Activated T-helper 17 cell treated with anti-CD3 and anti-CD28 coated beads, Interleukin-2, amount 50 U/mL, for 72 hours (primary cell): ENCODE measurements at regions not wholly inside any gene's neighbourhood (a gene's known extent, or its start where the extent isn't known, plus 50 kb on each side); places are given as distances from the start of the nearest gene placed in this dataset.

ENCODE experiments used
- ATAC-seq: fragments of 150-1000 bp; cut with Tn5 transposase; replicated peaks from 2 replicates; pipeline ENCODE4 v1.10.0; 2021; ENCODE audit warnings: mild to moderate bottlenecking, moderate library complexity
- H3K27ac Mint-ChIP-seq: one replicate; pipeline ENCODE4 v1.8.0; 2022; ENCODE audit warnings: mixed read lengths
- H3K27me3 Mint-ChIP-seq: one replicate; pipeline ENCODE4 v1.8.0; 2022; ENCODE audit warnings: mixed read lengths
- H3K36me3 Mint-ChIP-seq: one replicate; pipeline ENCODE4 v1.8.0; 2022; ENCODE audit warnings: low read depth, mild to moderate bottlenecking, mixed read lengths
- H3K4me1 Mint-ChIP-seq: one replicate; pipeline ENCODE4 v1.8.0; 2022; ENCODE audit warnings: mixed read lengths
- H3K4me3 Mint-ChIP-seq: one replicate; pipeline ENCODE4 v1.8.0; 2022; ENCODE audit warnings: mild to moderate bottlenecking, mixed read lengths
- H3K9me3 Mint-ChIP-seq: one replicate; pipeline ENCODE4 v1.8.0; 2022; ENCODE audit warnings: mixed read lengths

DNA sequence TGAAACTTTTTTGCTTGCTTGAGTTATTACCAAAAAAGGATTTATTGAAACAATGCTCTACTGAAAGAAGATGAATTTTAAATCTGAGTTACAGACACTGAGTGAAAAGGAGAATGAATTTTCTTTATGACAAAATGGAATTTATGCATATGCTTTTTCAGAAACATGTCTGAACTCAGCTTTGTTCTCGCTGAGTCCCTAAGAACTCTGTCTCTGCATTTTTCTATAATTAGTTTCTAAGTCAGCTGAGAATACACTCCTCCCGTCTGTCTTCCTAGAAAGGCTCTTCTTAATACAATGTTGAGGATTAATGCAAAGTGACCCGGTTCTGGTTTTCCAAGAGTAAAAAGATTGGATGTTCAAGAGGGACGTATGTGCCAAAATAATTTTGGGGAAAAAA lies 463.5 kb downstream of the NKX6-1 start:
- no peaks in the 10 kb centered on the region for H3K27me3 Mint-ChIP-seq
- H3K4me1 Mint-ChIP-seq: no peaks in the 10 kb centered on the region
- H3K4me3 Mint-ChIP-seq: no peak overlapping the region
- no peak overlapping the region for H3K27ac Mint-ChIP-seq
- no peak for ATAC-seq
- no peaks in the 10 kb centered on the region for H3K36me3 Mint-ChIP-seq
- no peaks in the 10 kb centered on the region for H3K9me3 Mint-ChIP-seq

GRCh38 chr4:84032372-84032771 lies 466.7 kb downstream of the NKX6-1 start:
- ATAC-seq: no peak
- no peak overlapping the region for H3K4me3 Mint-ChIP-seq

DNA sequence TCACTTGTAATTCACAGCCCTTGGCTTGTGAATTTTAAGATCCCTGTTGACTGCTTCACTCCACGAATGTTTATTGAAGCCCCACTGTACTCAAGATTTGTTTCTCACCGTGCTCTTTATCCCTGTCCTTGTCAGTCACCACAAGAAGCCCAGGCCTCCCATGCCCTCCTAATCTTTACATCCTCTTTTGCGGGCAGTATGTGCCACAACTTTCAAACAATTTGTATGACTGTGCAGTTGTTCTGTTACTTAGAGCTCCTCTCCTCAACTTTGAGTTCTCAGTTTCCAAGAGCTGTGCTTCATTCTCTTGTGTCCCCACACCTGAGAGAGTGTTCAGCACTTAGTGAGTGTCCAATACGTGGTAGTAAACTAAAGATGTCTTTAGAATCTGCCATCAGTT lies 467.7 kb downstream of the NKX6-1 start:
- Mint-ChIP-seq H3K36me3 (no peaks in the 10 kb centered on the region), H3K4me3 (no peak overlapping the region), H3K27ac (no peak overlapping the region), H3K4me1 (no peaks in the 10 kb centered on the region), H3K9me3 (no peaks in the 10 kb centered on the region), H3K27me3 (no peaks in the 10 kb centered on the region)
- ATAC-seq: no peak

More at GRCh38 chr4:84032372-84032771, 466.7 kb downstream of the NKX6-1 start:
- no peaks in the 10 kb centered on the region for H3K9me3 Mint-ChIP-seq
- H3K4me1 Mint-ChIP-seq: no peaks in the 10 kb centered on the region
- no peaks in the 10 kb centered on the region for H3K36me3 Mint-ChIP-seq
- no peaks in the 10 kb centered on the region for H3K27me3 Mint-ChIP-seq
- no peak overlapping the region for H3K27ac Mint-ChIP-seq

- no peak overlapping the region for H3K27ac Mint-ChIP-seq
- no peak for ATAC-seq
- no peak overlapping the region for H3K4me3 Mint-ChIP-seq
- no peaks in the 10 kb centered on the region for H3K27me3 Mint-ChIP-seq
- H3K4me1 Mint-ChIP-seq: no peaks in the 10 kb centered on the region
- no peaks in the 10 kb centered on the region for H3K36me3 Mint-ChIP-seq
- no peaks in the 10 kb centered on the region for H3K9me3 Mint-ChIP-seq
Measured at GRCh38 chr4:84028340-84028739, 470.8 kb downstream of the NKX6-1 start.

DNA sequence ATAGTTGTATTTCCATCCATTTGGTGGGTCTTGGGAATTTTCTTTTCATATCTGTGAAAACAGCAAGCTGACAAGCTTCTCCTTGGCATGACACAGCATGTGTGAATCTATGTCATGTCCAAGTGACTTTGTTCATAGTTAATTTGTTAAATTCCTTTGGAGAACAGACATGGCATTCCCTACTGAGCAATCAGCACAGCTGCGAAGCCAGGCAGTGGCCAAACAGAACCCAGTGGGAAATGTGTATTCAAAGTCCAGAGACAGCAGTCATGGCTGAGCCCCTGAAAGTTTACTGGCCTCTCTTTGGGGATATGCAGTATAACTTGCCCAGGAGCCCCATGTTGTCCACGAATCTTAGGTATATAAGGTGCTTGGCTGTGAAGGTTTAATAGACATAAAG lies 474.7 kb downstream of the NKX6-1 start:
- ATAC-seq: no peak
- no peak overlapping the region for H3K4me3 Mint-ChIP-seq
- H3K27ac Mint-ChIP-seq: no peak overlapping the region

GRCh38 chr4:84022564-84022963 lies 476.5 kb downstream of the NKX6-1 start:
- H3K9me3 Mint-ChIP-seq: peaks cover 3% of the 10 kb centered on the region
- no peaks in the 10 kb centered on the region for H3K36me3 Mint-ChIP-seq
- H3K27ac Mint-ChIP-seq: no peak overlapping the region
- H3K27me3 Mint-ChIP-seq: no peaks in the 10 kb centered on the region
- H3K4me1 Mint-ChIP-seq: no peaks in the 10 kb centered on the region
- no peak for ATAC-seq
- H3K4me3 Mint-ChIP-seq: no peak overlapping the region

More for the DNA sequence above, 474.7 kb downstream of the NKX6-1 start:
- Mint-ChIP-seq H3K4me1 (no peaks in the 10 kb centered on the region), H3K36me3 (no peaks in the 10 kb centered on the region), H3K27me3 (no peaks in the 10 kb centered on the region), H3K9me3 (no peaks in the 10 kb centered on the region)

DNA sequence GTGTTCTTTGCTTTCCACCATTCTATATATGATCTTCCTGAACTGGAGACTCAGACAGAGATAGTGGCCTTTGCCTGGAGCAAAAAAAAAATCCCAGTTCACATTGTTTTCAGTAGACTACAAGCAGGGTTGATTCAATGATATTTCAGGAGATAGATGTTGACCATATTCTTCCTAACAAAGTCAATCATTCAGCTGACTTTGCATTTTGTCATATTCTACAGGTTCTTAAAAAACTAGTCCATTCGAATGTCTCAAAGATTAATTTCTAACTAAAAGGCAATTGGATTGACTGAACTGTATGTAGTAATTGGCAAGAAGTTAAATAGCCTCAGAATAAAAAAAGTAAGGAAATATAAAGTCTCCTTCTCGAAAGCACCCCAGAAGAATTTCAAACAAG lies 479.5 kb downstream of the NKX6-1 start:
- H3K4me1 Mint-ChIP-seq: no peaks in the 10 kb centered on the region
- ATAC-seq: no peak
- H3K27me3 Mint-ChIP-seq: no peaks in the 10 kb centered on the region
- H3K4me3 Mint-ChIP-seq: no peak overlapping the region
- no peak overlapping the region for H3K27ac Mint-ChIP-seq
- H3K36me3 Mint-ChIP-seq: no peaks in the 10 kb centered on the region
- peaks cover 3% of the 10 kb centered on the region for H3K9me3 Mint-ChIP-seq

GRCh38 chr4:84003046-84003445 lies 467.1 kb downstream of the GPAT3 start:
- Mint-ChIP-seq H3K9me3 (no peaks in the 10 kb centered on the region), H3K4me1 (no peaks in the 10 kb centered on the region), H3K27me3 (no peaks in the 10 kb centered on the region), H3K4me3 (no peak overlapping the region), H3K27ac (no peak overlapping the region), H3K36me3 (no peaks in the 10 kb centered on the region)
- ATAC-seq: no peak

GRCh38 chr4:84001876-84002569 lies 466.1 kb downstream of the GPAT3 start:
- Mint-ChIP-seq H3K9me3 (no peaks in the 10 kb centered on the region), H3K36me3 (no peaks in the 10 kb centered on the region), H3K4me1 (no peaks in the 10 kb centered on the region), H3K27ac (no peak overlapping the region), H3K27me3 (peaks cover 4% of the 10 kb centered on the region), H3K4me3 (no peak overlapping the region)
- no peak for ATAC-seq

GRCh38 chr4:83996254-83996653 lies 460.3 kb downstream of the GPAT3 start:
- Mint-ChIP-seq H3K9me3 (no peaks in the 10 kb centered on the region), H3K27ac (no peak overlapping the region), H3K4me3 (no peak overlapping the region), H3K27me3 (peaks cover 4% of the 10 kb centered on the region), H3K36me3 (no peaks in the 10 kb centered on the region), H3K4me1 (no peaks in the 10 kb centered on the region)
- no peak for ATAC-seq

DNA sequence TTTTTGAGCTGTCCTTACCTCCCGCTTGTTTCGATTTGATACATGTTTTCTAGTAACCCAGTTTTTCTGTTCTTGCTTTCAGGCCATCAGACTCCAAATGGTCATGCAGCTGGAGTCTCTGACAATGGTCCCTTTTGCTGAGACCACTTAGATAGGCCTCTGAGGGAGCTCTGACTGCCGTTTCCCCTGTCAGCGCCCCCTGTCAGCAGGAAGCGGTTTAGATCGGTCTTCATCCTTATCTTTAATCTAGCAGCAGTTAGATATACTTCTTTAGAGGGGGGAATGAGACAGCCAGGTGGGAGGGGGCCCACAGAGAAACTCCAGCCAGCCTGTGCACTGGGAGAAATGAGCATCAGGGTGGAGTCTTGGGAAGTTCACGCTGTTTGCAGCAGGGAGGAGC lies 457.9 kb downstream of the GPAT3 start:
- no peak overlapping the region for H3K4me3 Mint-ChIP-seq
- H3K27me3 Mint-ChIP-seq: peaks cover 4% of the 10 kb centered on the region
- H3K27ac Mint-ChIP-seq: no peak overlapping the region
- no peaks in the 10 kb centered on the region for H3K9me3 Mint-ChIP-seq
- H3K36me3 Mint-ChIP-seq: no peaks in the 10 kb centered on the region
- no peaks in the 10 kb centered on the region for H3K4me1 Mint-ChIP-seq
- no peak for ATAC-seq

GRCh38 chr4:83989835-83990234 lies 453.9 kb downstream of the GPAT3 start:
- Mint-ChIP-seq H3K36me3 (no peaks in the 10 kb centered on the region), H3K27me3 (peaks cover 5% of the 10 kb centered on the region), H3K4me3 (no peak overlapping the region), H3K9me3 (peaks cover 5% of the 10 kb centered on the region), H3K27ac (no peak overlapping the region), H3K4me1 (no peaks in the 10 kb centered on the region)
- no peak for ATAC-seq

DNA sequence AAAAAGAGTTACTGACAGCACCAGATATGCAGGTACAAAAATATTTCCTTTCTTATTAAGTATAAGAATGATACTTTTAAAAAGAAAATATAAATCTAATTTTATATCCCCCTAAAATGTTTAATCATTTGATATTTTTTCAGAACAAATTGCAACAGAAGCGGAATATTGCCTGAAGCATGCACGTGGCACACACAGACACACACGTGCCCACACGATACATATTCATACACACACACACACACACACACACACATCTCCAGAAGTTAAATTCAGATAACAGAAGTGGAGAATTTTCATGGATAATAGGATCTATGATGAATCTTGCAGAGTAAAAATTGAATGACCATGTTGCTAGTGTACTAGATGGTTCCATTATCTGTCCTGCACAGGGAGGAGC lies 445.2 kb downstream of the GPAT3 start:
- no peak overlapping the region for H3K27ac Mint-ChIP-seq
- H3K36me3 Mint-ChIP-seq: no peaks in the 10 kb centered on the region
- no peak overlapping the region for H3K4me3 Mint-ChIP-seq
- peaks cover 4% of the 10 kb centered on the region for H3K27me3 Mint-ChIP-seq
- peaks cover 2% of the 10 kb centered on the region for H3K9me3 Mint-ChIP-seq
- ATAC-seq: no peak
- H3K4me1 Mint-ChIP-seq: no peaks in the 10 kb centered on the region

DNA sequence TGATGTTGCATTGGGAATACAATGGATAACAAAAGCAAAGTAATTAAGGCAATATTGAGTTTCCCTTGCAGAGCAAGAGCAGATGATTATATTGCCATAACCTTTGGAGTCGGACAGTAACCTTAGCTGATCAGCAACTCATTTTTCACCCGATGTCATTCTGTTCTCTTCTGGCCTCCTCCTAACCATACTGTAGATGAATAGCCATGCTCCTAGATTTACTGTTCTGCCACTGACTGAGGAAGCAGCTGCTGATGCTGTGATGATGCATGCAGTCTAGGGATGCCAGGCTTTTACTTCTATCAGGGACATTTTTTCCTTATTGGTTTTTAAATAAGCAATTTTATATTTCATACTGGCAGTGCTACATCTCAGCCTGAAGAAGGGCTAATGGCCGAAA lies 443.9 kb downstream of the GPAT3 start:
- no peak overlapping the region for H3K27ac Mint-ChIP-seq
- no peak for ATAC-seq
- no peaks in the 10 kb centered on the region for H3K9me3 Mint-ChIP-seq
- H3K36me3 Mint-ChIP-seq: no peaks in the 10 kb centered on the region
- no peaks in the 10 kb centered on the region for H3K4me1 Mint-ChIP-seq
- H3K4me3 Mint-ChIP-seq: no peak overlapping the region
- H3K27me3 Mint-ChIP-seq: no peaks in the 10 kb centered on the region

DNA sequence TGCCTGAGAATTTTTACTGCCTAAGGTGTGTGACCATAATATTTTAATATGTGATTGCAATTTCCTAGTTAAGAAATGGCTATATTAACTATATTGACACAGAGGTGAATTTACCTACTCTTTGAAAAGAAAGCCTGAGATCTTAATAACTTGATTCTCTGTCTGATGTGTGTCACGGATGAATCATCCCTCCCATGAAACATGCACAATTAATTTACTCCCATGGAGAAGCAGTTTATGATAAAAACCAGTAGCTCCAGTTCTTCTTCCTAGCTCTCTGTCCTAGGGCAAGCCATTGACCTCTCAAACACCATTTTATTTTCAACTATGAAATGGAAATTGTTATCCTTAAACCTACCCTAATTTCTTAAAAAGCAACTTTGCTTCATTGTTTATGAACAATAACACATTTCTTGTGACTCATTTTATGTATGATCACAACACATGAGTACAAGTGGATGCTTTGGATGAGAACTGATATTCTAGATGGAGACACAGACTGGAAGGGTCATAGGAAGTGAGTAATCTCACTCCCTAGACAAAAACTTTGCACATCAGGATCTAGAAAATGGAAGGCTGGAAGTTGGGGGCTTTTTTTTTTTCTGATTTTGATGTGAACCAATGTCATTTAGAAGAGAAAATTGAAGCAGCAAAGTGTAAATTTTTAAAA lies 438.3 kb downstream of the GPAT3 start:
- Mint-ChIP-seq H3K27me3 (no peaks in the 10 kb centered on the region), H3K27ac (no peak overlapping the region), H3K36me3 (no peaks in the 10 kb centered on the region), H3K4me1 (no peaks in the 10 kb centered on the region), H3K4me3 (no peak overlapping the region), H3K9me3 (no peaks in the 10 kb centered on the region)
- ATAC-seq: no peak
